HG03175 (cell line): ENCODE measurements at regions not wholly inside any gene's neighbourhood (a gene's known extent, or its start where the extent isn't known, plus 50 kb on each side); places are given as distances from the start of the nearest gene placed in this dataset.
"Not testable (repeated sequence)": the region's sequence is repeated elsewhere in the genome, so short reads cannot be mapped to it uniquely, and the experiment has no call there.

Source experiments
- ATAC-seq: cut with Tn5 transposase; IDR thresholded peaks from one replicate; pipeline ENCODE4 v1.9.1; 2021; ENCODE audit warnings: mild to moderate bottlenecking, moderate library complexity; ENCODE audit not compliant: unreplicated experiment

GRCh38 chr3:6066868-6067578 is 793.9 kb upstream of the GRM7 start:
- not testable (repeated sequence) for ATAC-seq

DNA sequence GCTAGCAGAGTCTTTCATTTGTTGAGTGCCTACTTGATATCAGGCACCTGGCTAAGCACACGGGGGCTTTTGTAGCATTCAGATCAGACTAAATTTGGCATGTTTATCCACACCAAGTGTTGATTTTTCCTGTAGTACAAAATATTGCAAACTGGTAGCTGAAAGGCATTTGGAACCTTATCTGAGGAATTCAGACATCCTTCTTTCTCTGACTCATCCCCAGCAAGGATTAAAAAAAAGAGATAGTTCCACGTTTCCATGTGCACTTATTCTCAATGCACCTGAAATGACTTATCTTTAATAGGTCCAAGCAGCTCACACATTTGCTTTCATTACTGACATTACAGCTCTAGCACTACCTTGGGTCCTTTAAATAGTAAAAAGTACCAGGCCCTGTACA is 786.0 kb upstream of the GRM7 start:
- no peak for ATAC-seq

- ATAC-seq, result no peak
These were observed 782.5 kb upstream of the GRM7 start for GRCh38 chr3:6078436-6078835.

DNA sequence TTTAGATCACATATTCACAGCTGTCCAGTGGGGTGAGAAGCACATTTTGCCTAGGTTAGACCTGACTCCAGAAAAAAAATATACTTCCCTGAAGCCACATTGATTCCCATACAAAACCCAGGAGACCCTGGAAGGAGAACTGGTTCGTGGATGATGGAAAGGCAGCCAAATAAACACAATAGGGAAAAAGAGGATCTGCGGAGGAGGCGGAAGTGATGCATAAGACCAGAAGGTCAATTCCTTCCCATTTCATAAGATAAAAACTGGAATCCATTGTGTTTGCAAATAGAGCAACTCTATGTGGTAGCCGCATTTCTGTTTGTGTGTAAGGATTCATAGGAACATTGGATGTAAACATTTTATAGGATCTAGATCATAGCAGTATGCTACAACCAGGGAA is 781.9 kb upstream of the GRM7 start:
- no peak for ATAC-seq

- no peak for ATAC-seq
These were observed 781.2 kb upstream of the GRM7 start for GRCh38 chr3:6079561-6080179.

DNA sequence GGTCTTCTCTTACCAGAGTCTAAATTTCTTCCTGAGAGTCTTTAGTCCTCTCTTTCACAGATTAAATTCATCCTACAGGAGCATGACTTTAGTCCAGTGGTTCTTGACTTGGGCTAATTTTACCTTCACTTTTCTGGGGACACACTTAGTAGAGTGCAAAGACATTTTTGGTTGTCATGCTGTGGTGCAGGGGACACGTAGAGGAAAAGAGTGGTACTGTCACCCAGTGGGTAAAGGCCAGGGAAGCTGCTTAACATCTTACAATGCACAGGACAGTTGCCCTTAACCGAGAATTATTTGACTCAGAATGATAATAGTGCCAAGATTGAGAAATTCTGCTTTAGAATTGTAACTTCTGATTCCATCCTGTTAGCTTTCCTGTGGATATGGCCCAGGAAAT is 772.5 kb upstream of the GRM7 start:
- no peak for ATAC-seq

DNA sequence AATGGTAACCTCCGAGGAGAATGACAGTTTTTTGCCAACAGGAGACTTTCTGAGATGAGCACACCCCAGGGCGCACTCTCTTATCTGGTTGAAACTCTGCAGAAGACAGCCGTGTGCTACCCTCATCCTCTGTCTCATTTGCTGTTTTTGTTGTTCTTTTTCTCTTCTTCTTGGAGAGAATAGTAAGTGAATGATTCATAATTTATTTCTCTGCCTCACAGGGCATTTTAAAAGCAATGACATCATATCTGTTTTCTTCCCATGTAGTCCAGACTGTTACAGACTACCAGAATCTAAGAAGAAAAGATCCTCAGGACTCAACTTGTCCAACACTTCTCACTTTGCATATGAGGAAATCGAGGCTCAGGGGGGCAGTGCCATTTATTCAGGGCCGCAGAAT is 771.1 kb upstream of the GRM7 start:
- no peak for ATAC-seq

GRCh38 chr3:6091262-6091661 is 769.7 kb upstream of the GRM7 start:
- no peak for ATAC-seq

DNA sequence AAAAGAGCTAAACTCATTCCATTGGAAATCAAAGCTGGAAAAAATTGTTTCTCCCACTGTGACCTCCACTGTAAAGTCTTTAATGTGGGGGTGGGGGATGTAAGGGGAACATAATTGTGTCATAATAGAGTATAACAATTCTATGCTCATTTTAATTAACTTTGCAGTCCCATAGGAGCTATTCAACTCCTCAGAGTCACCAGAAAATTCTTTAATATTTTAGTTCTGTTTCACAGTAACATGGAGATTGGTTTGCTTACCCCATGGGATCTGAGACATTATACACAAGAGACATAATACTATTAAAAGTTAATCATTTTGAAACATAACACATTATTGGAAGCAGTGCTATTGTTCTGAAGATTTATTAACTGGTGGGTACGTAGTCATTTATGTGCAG is 765.9 kb upstream of the GRM7 start:
- ATAC-seq, result no peak

DNA sequence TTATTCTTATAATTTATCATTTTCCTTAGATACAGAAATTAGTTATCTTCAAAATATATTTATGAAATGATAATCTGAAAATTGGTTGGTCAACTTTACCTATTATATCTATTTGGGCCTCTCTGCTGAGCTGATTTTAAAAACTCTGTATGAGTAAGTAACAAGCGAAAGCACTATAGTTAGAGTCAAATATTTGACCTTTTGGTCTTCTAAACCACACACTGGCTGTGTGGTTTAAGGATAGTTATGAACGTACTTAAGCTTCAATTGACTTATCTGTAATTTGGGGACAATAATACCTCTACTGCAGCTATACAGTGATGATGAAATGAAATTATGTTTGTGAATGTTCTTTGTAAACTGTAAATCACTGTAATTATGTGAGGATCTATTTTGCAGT is 763.9 kb upstream of the GRM7 start:
- no peak for ATAC-seq

DNA sequence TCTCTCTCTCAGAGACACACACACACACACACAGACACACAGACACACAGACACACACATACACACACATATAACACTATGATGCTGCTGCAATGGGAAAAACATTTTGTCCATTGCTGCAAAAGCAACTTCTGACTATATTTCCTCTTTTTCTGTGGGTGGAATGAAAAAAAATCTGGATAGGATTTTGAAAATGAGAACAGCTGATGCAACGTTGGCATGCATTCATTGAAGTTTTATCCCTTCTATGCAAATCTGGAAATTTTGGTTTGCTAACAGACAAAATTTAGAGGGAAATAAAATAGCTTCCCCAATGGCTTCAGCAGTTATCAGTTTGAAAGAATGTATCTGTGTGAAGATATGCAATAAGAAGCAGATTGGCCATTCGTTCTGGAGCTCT is 763.4 kb upstream of the GRM7 start:
- ATAC-seq, result no peak

DNA sequence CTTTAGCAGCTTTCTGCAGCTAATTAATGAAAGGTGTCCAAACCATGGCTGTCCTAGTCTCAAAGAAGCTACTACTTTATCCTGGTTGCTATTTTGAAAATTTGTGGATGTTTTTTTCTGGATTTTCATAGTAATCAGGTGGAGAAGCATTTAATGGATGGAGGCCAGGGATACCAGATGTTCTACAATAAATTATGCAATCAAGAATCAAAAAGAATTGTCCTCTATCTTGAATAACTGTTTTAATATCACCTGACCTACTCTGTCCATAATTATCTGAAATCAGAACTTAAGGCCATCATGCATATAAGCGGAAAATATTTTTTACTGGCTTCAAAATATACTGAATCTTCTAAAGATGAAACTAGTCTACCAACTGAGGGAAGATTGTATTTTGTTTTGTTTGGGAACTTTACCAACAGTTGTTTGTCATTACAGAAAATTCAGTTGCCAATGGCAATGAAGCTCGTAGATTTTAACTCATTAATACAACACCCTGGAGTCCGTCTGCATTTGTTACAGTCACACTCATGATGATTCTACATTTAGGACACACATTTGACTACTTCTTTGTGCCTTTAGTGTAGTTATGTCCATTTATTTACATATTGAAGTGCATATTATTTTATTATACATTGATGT is 762.3 kb upstream of the GRM7 start:
- ATAC-seq, result no peak

GRCh38 chr3:6099458-6100075 is 761.3 kb upstream of the GRM7 start:
- no peak for ATAC-seq

GRCh38 chr3:6105187-6105586 is 755.7 kb upstream of the GRM7 start:
- no peak for ATAC-seq

DNA sequence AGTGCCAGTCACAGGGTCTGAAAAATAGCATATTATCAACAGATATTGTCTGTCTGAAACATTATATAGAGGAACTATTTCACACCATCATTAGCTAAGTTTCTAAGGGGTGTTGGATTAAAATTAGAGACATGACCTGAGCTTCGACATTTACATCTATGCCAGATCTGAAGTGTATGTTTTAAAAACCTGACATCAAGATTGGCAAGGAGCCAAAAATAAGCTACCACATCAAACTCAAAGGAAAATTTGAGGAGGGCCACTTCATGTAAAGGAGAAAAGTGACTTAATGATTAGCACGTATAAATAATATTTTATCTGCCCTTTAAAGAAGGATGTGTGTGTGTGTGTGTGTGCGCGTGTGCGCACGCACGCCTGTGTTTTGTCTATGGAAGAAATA is 752.0 kb upstream of the GRM7 start:
- no peak for ATAC-seq

DNA sequence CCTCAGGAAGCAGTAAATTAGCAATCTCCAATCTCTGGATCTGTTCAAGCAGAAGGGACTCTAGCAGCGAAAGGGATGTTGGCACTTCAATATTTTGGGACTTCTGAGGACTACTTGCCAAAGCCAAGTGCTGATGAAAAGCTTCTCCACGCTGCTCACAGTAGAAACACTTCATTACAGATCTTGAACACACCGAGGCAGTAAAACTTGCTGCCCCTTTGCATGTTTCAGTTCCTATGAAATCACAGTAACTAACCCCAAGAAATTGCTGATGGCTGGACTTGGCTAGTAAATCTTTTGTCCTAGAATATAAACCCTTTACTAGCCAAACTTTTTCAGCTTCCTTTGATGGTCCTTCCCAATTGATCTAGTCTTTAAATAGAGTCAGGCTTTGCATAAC is 750.5 kb upstream of the GRM7 start:
- ATAC-seq, result no peak

- no peak for ATAC-seq
These were observed 748.4 kb upstream of the GRM7 start for GRCh38 chr3:6112546-6112945.

DNA sequence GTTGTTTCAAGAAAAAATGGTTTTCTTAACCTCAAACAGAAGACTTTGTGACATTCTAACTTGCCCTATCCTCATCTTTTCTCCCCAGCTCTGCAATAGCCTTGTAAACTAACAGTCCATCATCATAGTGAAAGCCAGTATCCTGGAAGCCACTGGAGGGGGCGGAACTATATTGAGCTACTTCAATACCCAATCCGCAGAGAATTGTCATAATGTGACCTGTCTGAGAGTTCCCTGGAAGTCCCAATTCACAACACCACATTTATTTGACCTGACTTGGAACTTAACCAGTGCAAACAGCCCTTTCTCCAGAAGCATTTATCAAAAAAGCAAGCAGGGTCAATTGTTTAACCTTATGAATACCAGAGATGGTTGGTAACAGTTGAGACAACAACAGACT is 747.6 kb upstream of the GRM7 start:
- no peak for ATAC-seq

DNA sequence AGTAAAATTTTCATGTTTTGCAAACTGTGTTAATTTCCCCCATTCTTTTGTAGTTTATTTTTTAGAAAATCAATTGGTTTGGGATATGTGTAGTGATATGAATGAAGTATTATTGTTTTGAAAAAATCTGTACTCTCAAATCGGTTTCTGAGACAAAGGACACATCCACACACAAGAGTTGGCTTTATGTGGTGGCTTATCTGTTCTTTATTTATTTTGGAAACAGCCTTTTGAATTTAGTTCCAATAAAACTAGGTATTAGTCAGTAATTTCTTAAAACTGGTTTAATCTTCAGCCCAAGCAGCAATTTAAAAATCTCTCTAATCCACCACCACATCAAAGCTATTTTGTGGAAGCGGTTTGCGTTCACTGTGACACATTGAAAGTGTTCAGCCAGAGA is 741.5 kb upstream of the GRM7 start:
- no peak for ATAC-seq

GRCh38 chr3:6120786-6121185 is 740.1 kb upstream of the GRM7 start:
- no peak for ATAC-seq

DNA sequence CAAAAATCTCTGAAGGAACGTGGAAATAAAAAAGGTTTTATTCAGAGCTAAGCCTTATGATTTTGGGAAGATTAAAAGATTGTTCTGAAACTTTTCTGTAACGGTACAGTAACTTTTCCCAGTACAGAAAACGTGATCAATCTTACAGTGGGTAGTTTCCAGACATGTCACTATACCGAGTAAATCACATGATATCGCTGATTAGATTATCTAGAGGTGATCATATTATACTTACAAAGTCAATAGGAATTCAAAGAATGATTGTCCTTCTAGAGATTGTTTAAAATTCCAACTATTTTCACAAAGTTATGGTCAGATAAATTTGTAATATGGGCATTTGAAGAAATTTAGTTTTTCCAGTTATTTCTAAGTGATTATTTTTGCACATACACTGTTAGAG is 736.0 kb upstream of the GRM7 start:
- no peak for ATAC-seq

DNA sequence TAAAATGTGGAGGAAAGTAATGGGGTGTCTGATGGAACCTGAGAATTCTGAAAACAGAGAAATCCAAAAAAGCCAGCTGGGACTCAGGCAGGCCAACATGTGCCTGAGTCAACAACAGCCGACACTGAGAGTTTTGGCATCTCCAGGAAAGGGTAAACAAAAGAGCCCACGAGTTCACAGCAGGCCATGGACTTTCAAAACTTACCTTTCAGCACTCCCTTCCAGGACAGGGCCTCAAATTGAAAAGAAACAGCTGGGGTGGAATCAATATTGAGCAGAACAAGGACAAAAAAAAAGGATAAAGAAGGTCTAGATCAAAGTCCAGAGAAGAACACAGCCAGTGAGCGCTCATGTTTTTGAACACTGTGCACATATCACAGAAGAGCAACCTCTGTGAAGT is 735.4 kb upstream of the GRM7 start:
- no peak for ATAC-seq
